ENCODE measurements at regions not wholly inside any gene's neighbourhood (a gene's known extent, or its start where the extent isn't known, plus 50 kb on each side); places are given as distances from the start of the nearest gene placed in this dataset.

- no peak overlapping the region for H3K27ac Mint-ChIP-seq
- peaks cover 2% of the 10 kb centered on the region for H3K9me3 Mint-ChIP-seq
- Histone ChIP-seq H3K27me3 (ENCODE audit: control insufficient read depth in 1 of 2, insufficient read depth in 2 of 2, low read length in 2 of 2) (no peaks in the 10 kb centered on the region), H3K36me3 (ENCODE audit: insufficient read depth, low read length) (no peaks in the 10 kb centered on the region), H3K4me3 (ENCODE audit: low read length) (no peak overlapping the region), H3K9me3 (ENCODE audit: control insufficient read depth in 1 of 2, insufficient read depth in 1 of 2, low read length in 2 of 2) (no peaks in the 10 kb centered on the region), H3K27ac (ENCODE audit: low read depth in 1 of 2, low read length in 2 of 2) (no peak overlapping the region), H3K4me1 (ENCODE audit: insufficient read depth, low read length) (no peaks in the 10 kb centered on the region)
- H3K4me1 Mint-ChIP-seq (ENCODE audit: low read depth): no peaks in the 10 kb centered on the region
- H3K36me3 Mint-ChIP-seq (ENCODE audit: low read depth): no peaks in the 10 kb centered on the region
- intact Hi-C loops (cut with DNase I, micrococcal nuclease): no loop called here
- no peak overlapping the region for H3K4me3 Mint-ChIP-seq
- DNase-seq (no peak), ATAC-seq (ENCODE audit: poor library complexity) (no peak)
- ChIA-PET POLR2A (no interaction called here), CTCF (no interaction called here)
- no peak for TF ChIP-seq CTCF (IDR thresholded peaks at IDR 0.05)
- H3K27me3 Mint-ChIP-seq: no peaks in the 10 kb centered on the region
Observed at GRCh38 chr13:29978211-29978610, 127.8 kb upstream of the UBL3 start.

- Mint-ChIP-seq H3K4me3 (no peak overlapping the region), H3K27ac (no peak overlapping the region), H3K9me3 (peaks cover 2% of the 10 kb centered on the region), H3K27me3 (no peaks in the 10 kb centered on the region), H3K4me1 (ENCODE audit: low read depth) (no peaks in the 10 kb centered on the region), H3K36me3 (ENCODE audit: low read depth) (no peaks in the 10 kb centered on the region)
- ChIA-PET POLR2A (no interaction called here), CTCF (no interaction called here)
- intact Hi-C loops (cut with DNase I, micrococcal nuclease): no loop called here
- no peaks in the 10 kb centered on the region for H3K27me3 ChIP-seq (ENCODE audit: control insufficient read depth in 1 of 2, insufficient read depth in 2 of 2, low read length in 2 of 2)
- no peak overlapping the region for H3K27ac ChIP-seq (ENCODE audit: low read depth in 1 of 2, low read length in 2 of 2)
- H3K36me3 ChIP-seq (ENCODE audit: insufficient read depth, low read length): no peaks in the 10 kb centered on the region
- TF ChIP-seq CTCF (IDR thresholded peaks at IDR 0.05): no peak
- no peaks in the 10 kb centered on the region for H3K9me3 ChIP-seq (ENCODE audit: control insufficient read depth in 1 of 2, insufficient read depth in 1 of 2, low read length in 2 of 2)
- ATAC-seq (ENCODE audit: poor library complexity) (no peak), DNase-seq (no peak)
- H3K4me3 ChIP-seq (ENCODE audit: low read length): no peak overlapping the region
- no peaks in the 10 kb centered on the region for H3K4me1 ChIP-seq (ENCODE audit: insufficient read depth, low read length)
Observed at GRCh38 chr13:29977476-29978120, 127.2 kb upstream of the UBL3 start.

- ATAC-seq (ENCODE audit: poor library complexity) (no peak), DNase-seq (no peak)
- H3K27ac ChIP-seq (ENCODE audit: low read depth in 1 of 2, low read length in 2 of 2): no peak overlapping the region
- H3K4me1 ChIP-seq (ENCODE audit: insufficient read depth, low read length): no peaks in the 10 kb centered on the region
- no peak overlapping the region for H3K4me3 ChIP-seq (ENCODE audit: low read length)
- no peaks in the 10 kb centered on the region for H3K36me3 Mint-ChIP-seq (ENCODE audit: low read depth)
- no peaks in the 10 kb centered on the region for H3K27me3 Mint-ChIP-seq
- H3K27ac Mint-ChIP-seq: no peak overlapping the region
- CTCF ChIA-PET: no interaction called here
- no peaks in the 10 kb centered on the region for H3K36me3 ChIP-seq (ENCODE audit: insufficient read depth, low read length)
- H3K4me1 Mint-ChIP-seq (ENCODE audit: low read depth): no peaks in the 10 kb centered on the region
- no peaks in the 10 kb centered on the region for H3K9me3 Mint-ChIP-seq
- H3K27me3 ChIP-seq (ENCODE audit: control insufficient read depth in 1 of 2, insufficient read depth in 2 of 2, low read length in 2 of 2): no peaks in the 10 kb centered on the region
- no peak for TF ChIP-seq CTCF (IDR thresholded peaks at IDR 0.05)
- no peaks in the 10 kb centered on the region for H3K9me3 ChIP-seq (ENCODE audit: control insufficient read depth in 1 of 2, insufficient read depth in 1 of 2, low read length in 2 of 2)
- intact Hi-C loops (cut with DNase I, micrococcal nuclease): no loop called here
- POLR2A ChIA-PET: no interaction called here
- no peak overlapping the region for H3K4me3 Mint-ChIP-seq
Observed at GRCh38 chr13:29976535-29976934, 126.1 kb upstream of the UBL3 start.
